Breast epithelium (tissue), 4 donors: ENCODE measurements at regions not wholly inside any gene's neighbourhood (a gene's known extent, or its start where the extent isn't known, plus 50 kb on each side); places are given as distances from the start of the nearest gene placed in this dataset.
"Not testable (repeated sequence)": the region's sequence is repeated elsewhere in the genome, so short reads cannot be mapped to it uniquely, and the experiment has no call there.

Experiments
- DNase-seq, 2 donors: peaks; one replicate each; pipeline ENCODE4 v3.0.0-alpha.2; 2019; ENCODE audit warnings: low spot score in 2 of 2
- H3K27ac ChIP-seq, 2 donors: fragments of 200-600 bp; sonication (generic) in 1 of 2; one replicate each; pipeline ENCODE4 v1.5.1; 2016 to 2019; ENCODE audit warnings: mild to moderate bottlenecking in 1 of 2
- H3K27me3 ChIP-seq, 2 donors: fragments of 200-600 bp; sonication (generic) in 1 of 2; one replicate each; pipeline versions ENCODE4 v1.5.1 to v1.6.0; 2017 to 2019; ENCODE audit warnings: control low read depth in 1 of 2, mild to moderate bottlenecking in 1 of 2
- H3K36me3 ChIP-seq: fragments of 200-600 bp; one replicate; pipeline ENCODE4 v1.5.1; 2019
- H3K4me1 ChIP-seq, 2 donors: fragments of 200-600 bp; sonication (generic); one replicate each; pipeline ENCODE4 v1.5.1; 2016 to 2019; ENCODE audit warnings: control low read depth in 1 of 2
- H3K4me3 ChIP-seq, 3 donors: fragments of 200-600 bp; sonication (generic); 1 replicate in 2 of 3; 2 replicates in 1 of 3; pipeline ENCODE4 v1.5.1; 2016 to 2019; ENCODE audit warnings: mild to moderate bottlenecking in 3 of 3, moderate library complexity in 2 of 3
- H3K9me3 ChIP-seq, 2 donors: fragments of 200-600 bp; sonication (generic) in 1 of 2; one replicate each; pipeline ENCODE4 v1.5.1; 2016 to 2019; ENCODE audit warnings: control low read depth in 1 of 2
- POLR2A ChIP-seq: fragments of 450-650 bp; IDR thresholded peaks from one replicate; pipeline ENCODE4 v1.6.1; 2016; ENCODE audit warnings: antibody characterized with exemption, mild to moderate bottlenecking, moderate library complexity
- POLR2AphosphoS5 ChIP-seq, 3 donors: sonication (generic); formaldehyde crosslinking; IDR thresholded peaks; one replicate each; pipeline ENCODE4 v1.6.1; 2017; ENCODE audit warnings: antibody characterized with exemption in 3 of 3
- intact Hi-C: fragments of 100-400 bp; cut with DNase I; formaldehyde crosslinking; loops from one replicate; pipeline ENCODE4 v1.15.1; 2023; ENCODE audit warnings: low total_unique reads
- TF ChIP-seq, protein P1 (sequence below), 3 donors: fragments of 450-650 bp; IDR thresholded peaks; one replicate each; pipeline ENCODE4 v1.5.1; 2016 to 2017; ENCODE audit warnings: antibody characterized with exemption in 3 of 3, mild to moderate bottlenecking in 3 of 3, moderate library complexity in 3 of 3

DNA sequence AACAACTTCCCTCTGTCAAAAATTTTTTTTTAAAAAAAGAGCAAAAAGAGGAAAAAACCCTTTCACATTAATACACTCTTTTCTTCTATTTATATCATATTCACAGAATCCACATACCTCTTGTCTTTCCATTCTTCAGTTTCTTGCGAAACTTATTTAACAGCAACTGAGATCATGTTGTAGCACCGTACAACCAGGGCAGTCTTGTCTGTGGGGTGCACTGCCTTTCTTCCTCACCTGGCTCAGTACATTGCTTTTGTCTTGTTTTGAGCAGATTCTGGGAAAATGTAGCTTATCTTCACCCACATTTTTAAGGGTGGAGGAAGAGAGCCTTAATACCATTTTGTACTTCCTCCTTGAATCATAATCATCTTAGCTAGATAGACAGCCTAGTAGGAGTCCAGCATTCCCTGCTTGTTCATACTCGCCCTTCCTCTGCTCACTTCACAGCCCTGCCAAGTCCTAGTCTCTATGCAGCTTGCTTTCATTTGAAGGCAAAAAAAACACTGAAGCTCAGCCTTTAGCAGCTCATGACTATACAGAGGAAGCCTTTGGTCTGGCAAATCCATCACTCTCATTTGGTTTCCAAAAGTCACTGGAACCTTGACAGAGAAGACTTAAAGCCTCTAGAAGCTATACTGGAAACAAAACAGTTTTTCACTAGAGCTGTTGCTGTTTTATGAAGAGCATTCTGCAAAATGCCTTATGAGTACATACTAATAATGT, 140.6 kb upstream of the BANK1 start:
- Histone ChIP-seq H3K27me3 (no peaks in the 10 kb centered on the region), H3K4me1 (no peaks in the 10 kb centered on the region), H3K27ac (peak overlapping the region; percentile 50 to 80), H3K36me3 (no peaks in the 10 kb centered on the region), H3K4me3 (peak overlapping the region in 1 of 3 donors; percentile 11), H3K9me3 (no peaks in the 10 kb centered on the region)
- intact Hi-C loops: no loop called here
- TF ChIP-seq, protein P1, sequence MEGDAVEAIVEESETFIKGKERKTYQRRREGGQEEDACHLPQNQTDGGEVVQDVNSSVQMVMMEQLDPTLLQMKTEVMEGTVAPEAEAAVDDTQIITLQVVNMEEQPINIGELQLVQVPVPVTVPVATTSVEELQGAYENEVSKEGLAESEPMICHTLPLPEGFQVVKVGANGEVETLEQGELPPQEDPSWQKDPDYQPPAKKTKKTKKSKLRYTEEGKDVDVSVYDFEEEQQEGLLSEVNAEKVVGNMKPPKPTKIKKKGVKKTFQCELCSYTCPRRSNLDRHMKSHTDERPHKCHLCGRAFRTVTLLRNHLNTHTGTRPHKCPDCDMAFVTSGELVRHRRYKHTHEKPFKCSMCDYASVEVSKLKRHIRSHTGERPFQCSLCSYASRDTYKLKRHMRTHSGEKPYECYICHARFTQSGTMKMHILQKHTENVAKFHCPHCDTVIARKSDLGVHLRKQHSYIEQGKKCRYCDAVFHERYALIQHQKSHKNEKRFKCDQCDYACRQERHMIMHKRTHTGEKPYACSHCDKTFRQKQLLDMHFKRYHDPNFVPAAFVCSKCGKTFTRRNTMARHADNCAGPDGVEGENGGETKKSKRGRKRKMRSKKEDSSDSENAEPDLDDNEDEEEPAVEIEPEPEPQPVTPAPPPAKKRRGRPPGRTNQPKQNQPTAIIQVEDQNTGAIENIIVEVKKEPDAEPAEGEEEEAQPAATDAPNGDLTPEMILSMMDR (IDR thresholded peaks at IDR 0.05): no peak
- TF ChIP-seq POLR2AphosphoS5 (IDR thresholded peaks at IDR 0.05): no peak
- TF ChIP-seq POLR2A: no peak
- peak in 1 of 2 donors; percentile 31 for DNase-seq

DNA sequence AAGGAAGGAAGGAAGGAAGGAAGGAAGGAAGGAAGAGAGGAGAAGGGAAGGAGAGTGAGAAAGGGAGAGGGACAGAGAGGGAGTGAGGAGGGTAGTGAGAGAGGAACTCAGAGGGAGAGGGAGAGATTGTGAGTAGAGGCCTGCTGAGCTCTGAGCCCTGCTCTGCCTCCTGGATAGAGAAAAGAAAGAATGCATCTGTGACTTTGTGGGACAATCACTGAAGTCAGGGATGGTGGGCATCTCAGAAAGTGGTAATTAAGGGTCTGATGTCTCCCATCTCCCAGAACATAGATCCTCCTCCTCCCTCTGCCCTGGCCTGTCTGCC, 142.9 kb upstream of the BANK1 start:
- Histone ChIP-seq H3K36me3 (no peaks in the 10 kb centered on the region), H3K27me3 (no peaks in the 10 kb centered on the region), H3K4me1 (no peaks in the 10 kb centered on the region), H3K9me3 (no peaks in the 10 kb centered on the region), H3K27ac (peak overlapping the region; percentile 48 to 65), H3K4me3 (no peak overlapping the region)
- intact Hi-C loops: no loop called here
- no peak for DNase-seq
- no peak for TF ChIP-seq POLR2AphosphoS5 (IDR thresholded peaks at IDR 0.05)

DNA sequence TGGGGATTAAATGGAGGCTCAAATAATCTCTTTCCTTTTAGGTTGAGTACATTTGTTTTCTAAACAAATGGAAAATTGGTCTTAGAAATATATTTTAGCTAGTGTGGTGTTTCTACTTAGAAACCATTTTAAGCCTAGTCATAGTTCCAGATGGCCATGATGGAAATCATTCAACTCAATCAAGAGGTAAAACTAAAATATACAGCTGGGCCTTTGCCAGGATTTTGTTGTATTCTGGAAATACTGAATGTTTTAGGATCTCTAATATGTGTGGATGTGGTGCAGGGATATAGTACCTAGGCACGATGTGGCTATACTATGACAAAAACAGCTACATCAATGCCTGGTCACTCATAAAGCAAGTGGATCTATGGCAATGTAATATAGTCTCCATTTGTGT, 146.0 kb upstream of the BANK1 start:
- H3K27me3 ChIP-seq: no peaks in the 10 kb centered on the region
- DNase-seq: no peak
- intact Hi-C loops: no loop called here
- no peaks in the 10 kb centered on the region for H3K36me3 ChIP-seq
- H3K27ac ChIP-seq: no peak overlapping the region
- TF ChIP-seq POLR2AphosphoS5 (IDR thresholded peaks at IDR 0.05) (no peak), POLR2A (no peak)
- TF ChIP-seq, protein P1 (IDR thresholded peaks at IDR 0.05): no peak
- no peaks in the 10 kb centered on the region for H3K4me1 ChIP-seq
- H3K9me3 ChIP-seq: no peaks in the 10 kb centered on the region
- H3K4me3 ChIP-seq: no peak overlapping the region

DNA sequence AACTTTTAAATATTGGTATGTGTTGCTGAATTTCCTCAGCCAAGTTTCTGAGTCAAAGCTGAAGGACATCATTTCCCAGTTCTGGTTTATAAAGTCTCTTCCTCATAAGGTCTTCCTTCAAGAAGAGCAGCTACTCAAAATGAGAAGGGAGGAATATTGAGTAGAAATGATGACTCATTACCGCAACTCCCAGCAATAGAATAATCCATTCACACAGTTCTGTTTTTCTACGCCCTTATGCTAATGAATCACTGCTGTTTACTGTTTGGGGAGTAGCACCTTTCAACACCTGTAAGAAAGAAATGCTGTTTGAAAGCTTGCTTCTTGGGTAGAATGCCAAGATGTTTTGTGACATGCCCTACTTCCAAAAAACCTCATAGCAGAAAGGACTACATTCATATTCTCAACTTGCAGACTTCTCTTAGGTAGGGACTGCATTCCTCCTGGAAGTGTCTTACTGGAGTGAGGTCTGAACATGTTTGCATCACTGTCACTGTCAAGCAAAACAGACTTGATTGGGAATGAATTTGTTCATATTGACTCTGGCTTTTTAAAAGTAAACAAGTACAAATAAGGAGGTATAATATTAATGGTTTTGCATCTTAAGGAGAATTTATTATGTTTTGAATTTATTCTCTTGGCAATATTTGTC, 147.2 kb upstream of the BANK1 start:
- no peaks in the 10 kb centered on the region for H3K4me1 ChIP-seq
- intact Hi-C loops: no loop called here
- H3K27ac ChIP-seq: peak overlapping the region in 1 of 2 donors; percentile 16
- no peaks in the 10 kb centered on the region for H3K27me3 ChIP-seq
- TF ChIP-seq POLR2AphosphoS5 (IDR thresholded peaks at IDR 0.05) (no peak), POLR2A (no peak)
- TF ChIP-seq, protein P1 (IDR thresholded peaks at IDR 0.05): no peak
- H3K9me3 ChIP-seq: no peaks in the 10 kb centered on the region
- DNase-seq: no peak
- H3K4me3 ChIP-seq: no peak overlapping the region
- H3K36me3 ChIP-seq: no peaks in the 10 kb centered on the region

DNA sequence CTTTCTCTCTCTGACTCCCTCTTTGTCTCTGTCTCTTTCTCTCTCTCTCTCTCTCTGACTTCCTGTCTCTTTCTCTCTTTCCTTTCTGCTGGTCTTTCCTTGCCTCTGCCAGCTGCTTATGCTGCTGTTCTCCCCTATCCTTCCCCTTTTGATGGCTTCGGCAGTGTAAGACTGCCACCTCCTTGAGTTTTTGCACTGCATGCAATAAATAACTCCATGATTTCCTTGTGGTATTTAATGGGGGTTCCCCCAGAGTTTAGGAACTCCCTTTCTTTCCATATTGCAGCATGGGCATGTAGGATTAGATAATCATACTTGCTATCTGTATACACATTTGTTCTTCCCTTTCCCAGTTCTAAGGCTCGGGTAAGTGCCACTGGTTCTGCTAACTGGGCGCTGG, 157.8 kb upstream of the BANK1 start:
- H3K36me3 ChIP-seq, H3K4me3 ChIP-seq, DNase-seq, H3K9me3 ChIP-seq, H3K27ac ChIP-seq, H3K4me1 ChIP-seq, H3K27me3 ChIP-seq, intact Hi-C loops: not testable (repeated sequence)

DNA sequence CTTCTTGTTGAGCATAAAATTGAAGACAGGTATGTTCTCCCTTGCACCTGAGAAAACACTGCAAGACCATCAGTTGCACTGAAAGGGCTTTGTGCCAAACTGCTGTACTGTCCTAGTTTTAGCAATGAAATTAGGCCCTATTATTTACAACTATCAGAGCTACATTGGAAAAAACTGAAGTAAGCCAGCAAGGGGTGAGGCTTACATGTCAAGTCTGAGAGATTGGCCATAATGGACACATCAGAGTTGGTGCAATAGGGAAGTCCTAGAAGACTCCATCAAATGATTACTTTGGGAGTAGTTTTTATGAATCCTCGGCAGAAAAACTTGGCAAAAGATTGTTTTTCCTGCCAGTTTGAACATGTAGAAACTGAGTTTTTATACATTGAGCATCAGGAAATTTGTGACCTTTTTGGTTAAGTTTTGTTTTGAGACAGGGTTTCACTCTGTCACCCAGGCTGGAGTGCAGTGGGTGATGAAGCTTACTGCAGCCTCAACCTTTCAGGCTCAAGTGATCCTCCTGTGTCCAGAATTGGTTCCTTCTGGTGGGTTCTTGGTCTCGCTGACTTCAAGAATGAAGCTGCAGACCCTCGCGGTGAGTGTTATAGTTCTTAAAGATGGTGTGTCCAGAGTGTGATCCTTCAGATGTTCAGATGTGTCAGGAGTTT, 160.1 kb upstream of the BANK1 start:
- intact Hi-C loops: no loop called here
- Histone ChIP-seq H3K4me1 (no peaks in the 10 kb centered on the region), H3K36me3 (peaks cover 3% of the 10 kb centered on the region), H3K4me3 (no peak overlapping the region), H3K27me3 (no peaks in the 10 kb centered on the region), H3K27ac (no peak overlapping the region), H3K9me3 (peaks cover 0 to 4% of the 10 kb centered on the region in 2 donors)
- no peak for DNase-seq
- TF ChIP-seq POLR2A: no peak
- TF ChIP-seq, protein P1 (IDR thresholded peaks at IDR 0.05): no peak
- TF ChIP-seq POLR2AphosphoS5 (IDR thresholded peaks at IDR 0.05): no peak
